Liver (tissue), 8 donors: ENCODE measurements at regions not wholly inside any gene's neighbourhood (a gene's known extent, or its start where the extent isn't known, plus 50 kb on each side); places are given as distances from the start of the nearest gene placed in this dataset.

Experiments used
- DNase-seq: peaks from one replicate; pipeline ENCODE4 v3.0.0-alpha.2; 2017; ENCODE audit warnings: low spot score
- H3K27ac ChIP-seq, 2 donors: one replicate each; pipeline ENCODE4 v1.7.0; 2013; ENCODE audit warnings: inconsistent platforms in 2 of 2, low read length in 2 of 2, control low read depth in 1 of 2, low read depth in 1 of 2, mild to moderate bottlenecking in 1 of 2
- H3K27me3 ChIP-seq, 4 donors: one replicate each; pipeline versions ENCODE4 v1.6.1 to v1.7.0; 2013; ENCODE audit warnings: low read length in 3 of 4, inconsistent platforms in 1 of 4, mild to moderate bottlenecking in 1 of 4, moderate library complexity in 1 of 4; ENCODE audit not compliant: control insufficient read depth in 4 of 4, insufficient read depth in 4 of 4
- H3K36me3 ChIP-seq, 4 donors: one replicate each; pipeline versions ENCODE4 v1.6.1 to v1.7.0; 2013; ENCODE audit warnings: low read length in 3 of 4, mild to moderate bottlenecking in 3 of 4, low read depth in 1 of 4, moderate library complexity in 1 of 4; ENCODE audit not compliant: control insufficient read depth in 4 of 4, insufficient read depth in 3 of 4
- H3K4me1 ChIP-seq, 4 donors: one replicate each; pipeline versions ENCODE4 v1.6.1 to v1.7.0; 2013; ENCODE audit warnings: low read length in 3 of 4, mild to moderate bottlenecking in 3 of 4, moderate library complexity in 1 of 4; ENCODE audit not compliant: control insufficient read depth in 4 of 4, insufficient read depth in 4 of 4
- H3K4me3 ChIP-seq, 3 donors: one replicate each; pipeline versions ENCODE4 v1.6.1 to v1.7.0; 2013; ENCODE audit warnings: low read length in 3 of 3, control low read depth in 1 of 3, low read depth in 1 of 3, mild to moderate bottlenecking in 1 of 3
- H3K9ac ChIP-seq, 2 donors: one replicate each; pipeline ENCODE4 v1.7.0; 2013; ENCODE audit warnings: low read length in 2 of 2, mild to moderate bottlenecking in 2 of 2, moderate library complexity in 2 of 2, control low read depth in 1 of 2, low read depth in 1 of 2
- H3K9me3 ChIP-seq, 4 donors: one replicate each; pipeline versions ENCODE4 v1.6.1 to v1.7.0; 2013; ENCODE audit warnings: low read length in 3 of 4; ENCODE audit not compliant: control insufficient read depth in 4 of 4
- ATF3 ChIP-seq: IDR thresholded peaks from 2 replicates; pipeline ENCODE4 v1.6.1; 2016; ENCODE audit warnings: antibody characterized with exemption
- CTCF ChIP-seq: fragments of 150-350 bp; IDR thresholded peaks from 2 replicates; pipeline ENCODE4 v1.5.1; 2017; ENCODE audit warnings: improper control_type of control experiment, low read depth, low read length; ENCODE audit not compliant: missing input control
- EGR1 ChIP-seq, 2 donors: IDR thresholded peaks; 2 replicates each; pipeline ENCODE4 v1.6.1; 2016 to 2018; ENCODE audit warnings: antibody characterized with exemption in 2 of 2, low read depth in 2 of 2
- FOXA1 ChIP-seq: IDR thresholded peaks from 2 replicates; pipeline ENCODE4 v1.6.1; 2016; ENCODE audit warnings: antibody characterized with exemption
- FOXA2 ChIP-seq: IDR thresholded peaks from 2 replicates; pipeline ENCODE4 v1.6.1; 2016; ENCODE audit warnings: antibody characterized with exemption
- GABPA ChIP-seq, 2 donors: IDR thresholded peaks in 1 of 2; conservative IDR thresholded peaks in 1 of 2; 2 replicates each; pipeline ENCODE4 v1.6.1; 2016; ENCODE audit warnings: antibody characterized with exemption in 2 of 2, mild to moderate bottlenecking in 1 of 2, moderate library complexity in 1 of 2
- HNF4A ChIP-seq, 2 donors: conservative IDR thresholded peaks; 2 replicates each; pipeline ENCODE4 v1.6.1; 2016; ENCODE audit warnings: antibody characterized with exemption in 2 of 2, mild to moderate bottlenecking in 2 of 2
- HNF4G ChIP-seq: IDR thresholded peaks from 2 replicates; pipeline ENCODE4 v1.6.1; 2016; ENCODE audit warnings: antibody characterized with exemption
- JUND ChIP-seq, 2 donors: IDR thresholded peaks; 2 replicates each; pipeline ENCODE4 v1.6.1; 2016; ENCODE audit warnings: antibody characterized with exemption in 2 of 2
- MAX ChIP-seq: IDR thresholded peaks from 2 replicates; pipeline ENCODE4 v1.6.1; 2016; ENCODE audit warnings: antibody characterized with exemption
- NR2F2 ChIP-seq: IDR thresholded peaks from 2 replicates; pipeline ENCODE4 v1.6.1; 2016; ENCODE audit warnings: antibody characterized with exemption
- RAD21 ChIP-seq, 2 donors: IDR thresholded peaks; 2 replicates each; pipeline ENCODE4 v1.6.1; 2016; ENCODE audit warnings: antibody characterized with exemption in 2 of 2, mild to moderate bottlenecking in 2 of 2
- REST ChIP-seq: IDR thresholded peaks from 2 replicates; pipeline ENCODE4 v1.6.1; 2016; ENCODE audit warnings: antibody characterized with exemption, mild to moderate bottlenecking
- RXRA ChIP-seq, 2 donors: IDR thresholded peaks; 2 replicates each; pipeline ENCODE4 v1.6.1; 2017 to 2018; ENCODE audit warnings: antibody characterized with exemption in 2 of 2, mild to moderate bottlenecking in 1 of 2
- SP1 ChIP-seq: IDR thresholded peaks from 2 replicates; pipeline ENCODE4 v1.6.1; 2018; ENCODE audit warnings: antibody characterized with exemption, mild to moderate bottlenecking
- TAF1 ChIP-seq: conservative IDR thresholded peaks from 2 replicates; pipeline ENCODE4 v1.6.1; 2016; ENCODE audit warnings: antibody characterized with exemption, mild to moderate bottlenecking
- YY1 ChIP-seq: IDR thresholded peaks from 2 replicates; pipeline ENCODE4 v1.6.1; 2016; ENCODE audit warnings: antibody characterized with exemption, mild to moderate bottlenecking
- ZBTB33 ChIP-seq: IDR thresholded peaks from 2 replicates; pipeline ENCODE4 v1.6.1; 2016; ENCODE audit warnings: antibody characterized with exemption
- WGBS: extraction: QIAGEN DNeasy Blood & Tissue Kit; methylation state at CpG from one replicate; pipeline ENCODE4 v1.1.7; 2013; 5-methylcytosine and 5-hydroxymethylcytosine counted together
- donor health status: healthy.
- donor health status: healthy.
- donor health status: healthy.
- donor health status: healthy.
- donor health status: healthy.

- no peak for DNase-seq
- Histone ChIP-seq H3K27ac (no peak overlapping the region), H3K4me1 (no peaks in the 10 kb centered on the region), H3K36me3 (no peaks in the 10 kb centered on the region), H3K4me3 (no peak overlapping the region), H3K27me3 (no peaks in the 10 kb centered on the region), H3K9me3 (no peaks in the 10 kb centered on the region), H3K9ac (no peak overlapping the region)
- TF ChIP-seq HNF4G (no peak), YY1 (no peak), RXRA (IDR thresholded peaks at IDR 0.05) (no peak), REST (no peak), FOXA1 (no peak), JUND (IDR thresholded peaks at IDR 0.05) (no peak), MAX (no peak), RAD21 (IDR thresholded peaks at IDR 0.05) (no peak), HNF4A (conservative IDR thresholded peaks at IDR 0.05) (no peak), ZBTB33 (no peak), NR2F2 (no peak), SP1 (no peak), EGR1 (IDR thresholded peaks at IDR 0.05; ENCODE audit: low read depth in 2 of 2) (no peak), CTCF (no peak), FOXA2 (no peak), GABPA (IDR thresholded peaks at IDR 0.05 in 1 of 2, conservative IDR thresholded peaks at IDR 0.05 in 1 of 2) (no peak), ATF3 (no peak), TAF1 (no peak)
- 81% methylated on average over 6 of the region's 6 CpGs for WGBS
Measured at GRCh38 chr12:103028881-103029639, 71.6 kb downstream of the ASCL1 start.
